Cerebellar nuclear complex (tissue), 1 donor: ENCODE measurements at regions not wholly inside any gene's neighbourhood (a gene's known extent, or its start where the extent isn't known, plus 50 kb on each side); places are given as distances from the start of the nearest gene placed in this dataset.
"Not testable (repeated sequence)": the region's sequence is repeated elsewhere in the genome, so short reads cannot be mapped to it uniquely, and the experiment has no call there.

Source experiments
- DNase-seq, 2 experiments: peaks; one replicate each; lab custom pipeline; 2025; lab: John Stamatoyannopoulos, UW

- DNase-seq = not testable (repeated sequence)
These were observed 49.8 kb upstream of the ITGB1 start for GRCh38 chr10:33007731-33008381.
